Mucosa of descending colon (tissue), 3 donors: ENCODE measurements at regions not wholly inside any gene's neighbourhood (a gene's known extent, or its start where the extent isn't known, plus 50 kb on each side); places are given as distances from the start of the nearest gene placed in this dataset.

Source experiments
- ATAC-seq: fragments of 200-7000 bp; cut with Tn5 transposase; one replicate; pipeline ENCODE4 v1.9.1; 2020; ENCODE audit warnings: mild to moderate bottlenecking, moderate library complexity
- DNase-seq, 3 donors: peaks; one replicate each; pipeline ENCODE4 v3.0.0-alpha.2; 2020
- H3K36me3 ChIP-seq: fragments of 200-600 bp; one replicate; pipeline ENCODE4 v1.8.0; 2021; ENCODE audit warnings: low read depth, mild to moderate bottlenecking
- H3K4me1 ChIP-seq: fragments of 200-600 bp; one replicate; pipeline ENCODE4 v1.8.0; 2021; ENCODE audit warnings: low read depth, mild to moderate bottlenecking
- H3K4me3 ChIP-seq: fragments of 200-600 bp; one replicate; pipeline ENCODE4 v1.8.0; 2021; ENCODE audit warnings: mild to moderate bottlenecking
- H3K9me3 ChIP-seq: fragments of 200-600 bp; one replicate; pipeline ENCODE4 v1.8.0; 2021; ENCODE audit warnings: mild to moderate bottlenecking
- CTCF ChIP-seq: fragments of 200-600 bp; IDR thresholded peaks from one replicate; pipeline ENCODE4 v1.8.0; 2022; ENCODE audit warnings: antibody characterized with exemption, mild to moderate bottlenecking
- intact Hi-C, 2 donors: fragments of 100-400 bp; cut with DNase I in 1 of 2; cut with micrococcal nuclease in 1 of 2; formaldehyde crosslinking; loops; one replicate each; pipeline versions ENCODE4 v1.11.0 to v1.11.1; 2022; cut with DNase I, micrococcal nuclease
- donor health status: DM: no; HTN: no; CAD: no; lungs with moderate emphysema.
- donor health status: DM: no; HTN: no; CAD: no.
- donor health status: DM: no; HTN: yes; CAD: no.

DNA sequence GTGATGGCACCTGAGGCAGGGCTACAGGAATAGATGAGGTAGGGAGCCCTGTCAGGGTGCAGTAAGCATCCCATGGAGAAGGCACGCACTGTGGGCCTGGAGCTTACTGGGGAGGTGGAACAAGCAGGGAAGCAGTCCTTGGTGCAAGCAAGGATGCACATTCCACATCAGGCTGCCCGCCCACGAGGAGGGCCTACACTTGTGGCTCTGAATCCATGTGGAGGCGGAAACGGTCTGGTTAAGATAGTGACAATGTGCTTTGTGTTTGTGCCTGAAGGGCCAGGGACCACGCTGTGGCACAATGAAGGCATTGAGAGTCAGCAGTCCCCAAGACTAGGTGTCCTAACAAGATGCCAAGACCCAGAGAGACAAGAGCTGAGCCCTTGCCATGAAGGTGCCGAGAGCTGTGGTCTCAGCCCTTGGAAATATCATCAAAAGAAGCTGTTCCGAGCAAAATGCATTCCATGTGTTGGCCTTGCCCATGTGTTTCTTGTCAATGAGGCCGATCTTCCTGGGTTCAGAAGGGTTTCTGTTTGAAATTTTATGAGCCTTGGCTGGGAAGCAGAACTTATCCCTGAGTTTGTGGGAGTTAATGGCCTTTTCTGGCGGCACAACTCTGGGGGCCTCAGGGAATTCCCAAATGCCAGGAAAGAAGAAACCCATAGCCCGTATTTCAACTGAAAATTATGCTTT is 111.9 kb downstream of the NGF start:
- intact Hi-C loops = no loop called here
- peaks cover 5% of the 10 kb centered on the region for H3K4me1 ChIP-seq
- no peak for TF ChIP-seq CTCF

DNA sequence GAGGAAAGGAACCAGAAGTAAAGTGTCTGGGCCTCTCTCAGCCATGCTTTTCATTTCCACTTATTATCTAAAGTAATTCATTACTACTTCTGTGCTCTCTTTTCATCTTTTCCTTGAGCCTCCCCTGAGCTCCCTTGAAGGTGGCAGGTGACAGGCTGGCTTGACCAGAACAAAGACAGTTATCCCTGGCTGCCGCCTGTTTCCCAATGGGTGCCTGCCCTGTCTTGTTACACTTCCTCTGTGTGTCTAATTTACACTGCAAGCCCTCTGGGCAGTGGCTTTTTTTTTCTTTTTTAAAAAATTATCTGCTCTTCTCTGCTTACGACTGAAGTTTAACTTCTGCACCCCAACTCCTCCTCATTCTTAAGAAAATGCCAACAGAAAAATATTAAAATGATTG is 113.4 kb downstream of the NGF start:
- TF ChIP-seq CTCF = no peak
- DNase-seq (no peak), ATAC-seq (no peak)
- no peaks in the 10 kb centered on the region for H3K4me1 ChIP-seq
- no peak overlapping the region for H3K4me3 ChIP-seq
- intact Hi-C loops = no loop called here
- no peaks in the 10 kb centered on the region for H3K36me3 ChIP-seq
- no peaks in the 10 kb centered on the region for H3K9me3 ChIP-seq

More for the DNA sequence above, 111.9 kb downstream of the NGF start:
- no peaks in the 10 kb centered on the region for H3K36me3 ChIP-seq
- no peaks in the 10 kb centered on the region for H3K9me3 ChIP-seq
- no peak for ATAC-seq
- no peak for DNase-seq
- no peak overlapping the region for H3K4me3 ChIP-seq

GRCh38 chr1:115222616-115223402 is 115.2 kb downstream of the NGF start:
- no peak overlapping the region for H3K4me3 ChIP-seq
- no peaks in the 10 kb centered on the region for H3K9me3 ChIP-seq
- H3K36me3 ChIP-seq = no peaks in the 10 kb centered on the region
- no peak for DNase-seq
- TF ChIP-seq CTCF = no peak
- intact Hi-C loops = no loop called here
- H3K4me1 ChIP-seq = no peaks in the 10 kb centered on the region
- no peak for ATAC-seq

DNA sequence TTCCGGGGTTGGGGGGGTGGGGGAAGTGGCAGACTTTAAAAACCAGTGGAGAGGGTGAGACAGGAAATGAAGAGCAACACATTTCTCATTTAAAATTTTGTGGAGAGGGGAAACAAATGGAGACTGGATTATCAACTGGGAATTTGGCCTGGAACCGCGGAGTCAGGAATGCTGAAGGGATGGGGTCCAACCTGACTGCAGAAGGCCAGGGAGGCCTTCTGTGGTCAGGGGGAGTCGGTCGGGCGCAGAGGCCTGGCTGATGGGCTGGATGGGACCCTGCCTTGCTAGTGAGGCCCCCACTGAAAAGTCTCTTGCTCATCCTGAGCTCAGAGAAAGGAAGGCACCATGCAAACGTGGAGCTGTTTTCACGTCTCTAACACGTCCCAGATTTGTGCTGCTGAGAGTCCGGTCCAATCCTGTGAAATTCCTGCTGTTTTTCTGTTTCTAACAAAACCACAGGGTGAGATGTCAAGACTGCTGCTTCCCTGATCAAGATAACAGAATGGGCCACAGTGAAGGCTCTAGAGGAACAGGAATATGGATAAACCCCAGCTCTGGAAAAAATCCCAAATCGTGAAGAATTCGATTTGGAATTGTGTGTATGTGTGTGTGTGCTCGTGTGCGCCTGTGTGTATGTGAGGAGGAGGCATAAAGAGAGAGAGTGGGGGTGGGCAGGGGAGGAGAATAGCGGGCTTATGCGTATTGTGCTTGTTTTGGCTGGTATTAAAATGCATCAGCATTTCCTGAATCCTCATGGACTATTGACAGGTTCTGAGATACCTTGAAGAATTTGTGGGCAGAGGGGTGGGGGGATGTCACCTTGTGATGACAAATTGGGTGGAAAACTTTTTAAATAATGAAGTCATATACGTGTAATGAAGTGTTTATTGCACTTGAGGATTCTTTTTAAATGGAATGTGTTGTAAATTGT is 117.4 kb downstream of the NGF start:
- ATAC-seq = no peak
- intact Hi-C loops = no loop called here

More for the DNA sequence above, 117.4 kb downstream of the NGF start:
- TF ChIP-seq CTCF = no peak
- H3K4me3 ChIP-seq = no peak overlapping the region
- no peaks in the 10 kb centered on the region for H3K4me1 ChIP-seq
- no peaks in the 10 kb centered on the region for H3K36me3 ChIP-seq
- no peaks in the 10 kb centered on the region for H3K9me3 ChIP-seq
- no peak for DNase-seq
